DMS53 treated with DMSO at 0.1 percent for 48 hours (cell line): ENCODE measurements at regions not wholly inside any gene's neighbourhood (a gene's known extent, or its start where the extent isn't known, plus 50 kb on each side); places are given as distances from the start of the nearest gene placed in this dataset.

Experiments
- DNase-seq: peaks from one replicate; lab custom pipeline; 2025; ENCODE audit not compliant: unreplicated experiment; lab: John Stamatoyannopoulos, UW

DNA sequence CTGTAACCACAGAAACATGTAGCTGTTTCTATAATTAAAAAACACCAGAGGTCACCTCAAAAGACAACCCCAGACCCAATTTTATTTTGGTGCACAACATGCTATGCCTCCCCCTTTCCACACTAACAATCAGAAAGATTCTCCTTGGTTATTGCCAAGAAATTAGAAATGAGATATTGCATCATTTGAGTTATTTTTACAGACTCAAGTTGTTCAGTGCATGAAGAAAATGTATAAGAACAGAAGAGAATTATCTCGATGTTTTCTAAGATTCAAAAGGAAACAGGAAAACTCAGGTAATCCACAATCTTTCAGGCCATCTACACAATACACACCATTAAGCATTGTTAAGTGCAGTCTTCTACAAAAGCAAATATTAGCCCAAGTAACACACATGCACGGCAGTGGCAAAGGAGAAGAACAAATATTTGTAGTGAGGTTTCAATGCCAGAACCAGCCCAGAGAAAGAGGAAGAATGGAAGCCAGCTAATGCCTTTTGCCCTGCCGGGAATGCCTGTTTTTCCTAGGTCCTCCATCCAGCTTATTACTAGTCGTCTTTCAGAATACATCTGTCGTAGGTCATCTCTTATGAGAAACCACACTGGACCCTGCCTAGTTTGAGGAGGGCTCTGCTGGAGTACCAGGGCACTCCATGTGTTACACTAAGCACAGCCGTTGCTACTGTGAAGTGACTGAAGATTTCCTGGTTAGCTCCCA is 67.6 kb upstream of the C1GALT1 start:
- peak; percentile 99 for DNase-seq

DNA sequence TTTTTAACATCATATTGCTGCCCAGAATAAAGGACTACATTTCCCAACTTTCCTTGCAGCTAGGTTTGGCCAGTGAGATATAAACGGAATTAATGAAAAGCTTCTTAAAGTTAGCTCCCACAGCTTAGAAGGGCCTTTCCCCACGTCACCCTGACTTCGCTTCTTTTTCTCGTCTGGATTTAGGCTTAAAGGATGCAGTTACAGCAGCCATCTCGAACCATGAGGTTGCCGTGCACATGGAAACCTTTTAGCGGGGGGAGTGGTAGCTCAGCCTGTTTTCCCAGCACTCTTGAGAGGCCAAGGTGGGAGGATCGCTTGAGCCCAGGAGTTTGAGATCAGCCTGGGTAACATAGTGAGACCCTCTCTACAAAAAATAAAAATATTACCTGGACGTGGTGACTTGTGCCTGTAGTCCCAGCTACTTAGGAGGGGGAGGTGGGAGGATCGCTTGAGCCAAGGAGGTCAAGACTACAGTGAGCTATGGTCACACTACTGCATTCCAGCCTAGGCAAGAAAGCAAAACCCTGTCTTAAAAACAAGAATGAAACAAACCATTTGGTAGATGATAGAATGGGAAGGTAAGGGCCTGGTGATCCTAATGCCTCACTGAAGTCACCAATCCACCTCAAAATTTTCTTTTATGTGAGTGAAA is 64.3 kb upstream of the C1GALT1 start:
- DNase-seq, result no peak

GRCh38 chr7:7118822-7119221 is 63.5 kb upstream of the C1GALT1 start:
- DNase-seq, result no peak

DNA sequence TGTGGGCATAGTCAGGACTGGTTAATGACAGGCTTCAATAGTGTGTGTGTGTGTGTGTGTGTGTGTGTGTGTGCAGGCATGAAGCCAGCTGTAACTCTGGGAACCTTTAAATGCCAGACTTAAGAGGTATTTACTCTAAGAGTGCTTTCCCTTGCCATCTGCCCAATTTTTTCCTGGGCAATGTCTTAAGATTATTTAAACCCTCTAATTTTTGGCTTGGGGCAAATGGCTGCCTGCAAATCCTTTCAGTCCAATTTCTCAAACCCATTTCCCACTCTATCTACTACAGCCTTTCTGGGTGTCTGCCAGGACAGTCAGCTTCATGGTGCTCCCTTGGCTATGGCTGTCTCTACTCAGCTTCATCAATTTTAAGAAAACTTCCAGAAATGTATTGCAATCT is 62.6 kb upstream of the C1GALT1 start:
- no peak for DNase-seq

GRCh38 chr7:7122033-7122478 is 60.3 kb upstream of the C1GALT1 start:
- DNase-seq, result no peak

GRCh38 chr7:7122701-7123281 is 59.6 kb upstream of the C1GALT1 start:
- DNase-seq, result no peak

- no peak for DNase-seq
Observed at GRCh38 chr7:7125963-7126362, 56.4 kb upstream of the C1GALT1 start.

DNA sequence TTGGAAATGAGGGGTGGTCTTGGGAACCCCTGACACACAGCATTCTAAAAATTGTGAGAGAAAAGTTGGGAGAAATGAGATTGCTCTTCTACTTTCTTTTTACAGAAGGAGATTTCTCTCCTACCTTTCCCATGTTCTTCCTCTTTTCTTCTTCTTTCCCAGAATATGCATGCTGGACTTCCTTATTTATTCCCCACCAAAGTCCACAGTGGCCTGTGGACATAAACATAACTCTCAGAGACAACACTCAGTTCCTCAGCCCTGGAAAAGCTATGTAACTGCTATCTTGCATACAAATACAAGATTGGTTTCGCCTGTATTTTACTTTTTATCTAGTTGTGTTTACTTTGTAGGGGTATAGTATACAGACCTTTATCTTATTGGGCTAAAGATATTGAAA is 54.6 kb upstream of the C1GALT1 start:
- no peak for DNase-seq

- DNase-seq, result no peak
Observed at GRCh38 chr7:7129381-7129780, 53.0 kb upstream of the C1GALT1 start.

DNA sequence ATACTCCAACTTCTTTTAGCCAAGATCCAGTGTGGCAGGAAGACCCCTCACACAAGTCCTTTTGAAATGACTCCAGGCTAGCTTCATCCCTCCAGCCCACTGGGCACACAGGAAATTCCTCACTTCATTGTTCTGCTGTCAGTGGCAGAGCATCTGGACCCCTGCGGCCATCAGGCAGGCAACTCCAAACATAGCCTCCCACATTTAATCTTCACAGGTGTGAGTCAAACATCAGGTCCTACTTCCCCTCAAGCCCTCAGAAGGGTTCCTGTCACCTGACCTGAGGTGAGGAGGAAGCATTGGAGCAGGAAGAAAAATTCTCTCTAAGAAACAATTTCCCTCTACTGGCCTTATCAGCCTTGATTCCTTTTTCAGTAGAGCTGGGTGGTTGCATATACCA is 51.1 kb upstream of the C1GALT1 start:
- no peak for DNase-seq
